ENCODE measurements at regions not wholly inside any gene's neighbourhood (a gene's known extent, or its start where the extent isn't known, plus 50 kb on each side); places are given as distances from the start of the nearest gene placed in this dataset.
"Not testable (repeated sequence)": the region's sequence is repeated elsewhere in the genome, so short reads cannot be mapped to it uniquely, and the experiment has no call there.

- no peak for TF ChIP-seq CTCF (IDR thresholded peaks at IDR 0.05; ENCODE audit: low read depth, low read length)
- no peak overlapping the region for H3K4me3 ChIP-seq (replicated peaks in 1 of 2; ENCODE audit: low read depth in 2 of 2, low read length in 2 of 2)
- DNase-seq (ENCODE audit: low read depth in 2 of 2): no peak
Measured at GRCh38 chr18:24611075-24611474, 150.6 kb downstream of the HRH4 start.

DNA sequence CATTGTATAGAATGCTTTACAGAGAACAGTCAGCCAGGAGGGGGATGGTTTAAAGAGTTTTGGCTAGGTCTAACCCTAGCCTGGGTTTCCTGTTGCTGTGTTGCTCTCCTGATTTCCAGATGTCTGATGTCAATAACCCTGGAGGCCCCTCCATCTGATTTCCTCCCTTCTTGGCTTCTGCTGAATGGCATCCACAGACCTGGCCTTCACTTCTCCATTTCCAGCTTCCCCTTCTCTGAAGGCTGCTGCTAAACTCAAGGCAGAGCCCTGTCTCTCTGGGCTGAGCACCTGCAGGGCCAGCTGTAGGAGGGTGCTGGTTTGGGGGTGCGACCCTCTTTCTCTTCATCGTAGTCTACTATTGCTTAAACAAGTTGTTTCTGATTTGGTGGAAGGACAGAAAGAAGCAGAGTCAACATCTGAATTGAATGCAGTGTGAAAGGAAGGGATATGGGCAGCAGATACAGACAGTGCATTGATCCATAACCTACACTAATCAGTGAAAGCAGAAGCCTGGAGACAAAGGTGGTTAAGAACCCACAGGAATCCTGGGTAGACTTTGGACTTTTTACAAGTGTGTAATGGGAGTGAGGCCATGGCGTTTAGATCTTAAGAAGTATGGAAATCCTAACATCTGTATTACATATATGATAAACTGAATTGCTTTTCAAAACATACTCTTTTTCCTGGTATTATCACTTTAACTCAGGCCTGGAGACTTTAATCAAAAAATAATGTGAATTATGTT is 153.6 kb downstream of the HRH4 start:
- H3K4me3 ChIP-seq (replicated peaks in 1 of 2; ENCODE audit: low read depth in 2 of 2, low read length in 2 of 2): no peak overlapping the region
- no peak for TF ChIP-seq CTCF (IDR thresholded peaks at IDR 0.05; ENCODE audit: low read depth, low read length)

GRCh38 chr18:24616653-24617052 is 156.2 kb downstream of the HRH4 start:
- DNase-seq (ENCODE audit: low read depth in 2 of 2): no peak
- no peak for TF ChIP-seq CTCF (IDR thresholded peaks at IDR 0.05; ENCODE audit: low read depth, low read length)
- H3K4me3 ChIP-seq (replicated peaks in 1 of 2; ENCODE audit: low read depth in 2 of 2, low read length in 2 of 2): no peak overlapping the region

More for the DNA sequence above, 153.6 kb downstream of the HRH4 start:
- no peak for DNase-seq (ENCODE audit: low read depth in 2 of 2)

DNA sequence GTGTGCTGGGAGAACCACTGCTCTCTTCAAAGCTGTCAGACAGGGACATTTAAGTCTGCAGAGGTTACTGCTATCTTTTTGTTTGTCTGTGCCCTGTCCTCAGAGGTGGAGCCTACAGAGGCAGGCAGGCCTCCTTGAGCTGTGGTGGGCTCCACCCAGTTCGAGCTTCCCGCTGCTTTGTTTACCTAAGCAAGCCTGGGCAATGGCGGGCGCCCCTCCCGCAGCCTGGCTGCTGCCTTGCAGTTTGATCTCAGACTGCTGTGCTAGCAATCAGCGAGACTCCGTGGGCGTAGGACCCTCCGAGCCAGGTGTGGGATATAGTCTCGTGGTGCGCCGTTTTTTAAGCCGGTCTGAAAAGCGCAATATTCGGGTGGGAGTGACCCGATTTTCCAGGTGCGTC is 164.0 kb downstream of the HRH4 start:
- H3K4me3 ChIP-seq (replicated peaks in 1 of 2; ENCODE audit: low read depth in 2 of 2, low read length in 2 of 2); DNase-seq (ENCODE audit: low read depth in 2 of 2): not testable (repeated sequence)

- H3K4me3 ChIP-seq (replicated peaks in 1 of 2; ENCODE audit: low read depth in 2 of 2, low read length in 2 of 2): no peak overlapping the region
Measured at GRCh38 chr18:24627644-24628315, 167.3 kb downstream of the HRH4 start.

GRCh38 chr18:24628326-24628725 is 167.9 kb downstream of the HRH4 start:
- no peak for DNase-seq (ENCODE audit: low read depth in 2 of 2)
- no peak for TF ChIP-seq CTCF (IDR thresholded peaks at IDR 0.05; ENCODE audit: low read depth, low read length)

More at GRCh38 chr18:24627644-24628315, 167.3 kb downstream of the HRH4 start:
- no peak for TF ChIP-seq CTCF (IDR thresholded peaks at IDR 0.05; ENCODE audit: low read depth, low read length)
- DNase-seq (ENCODE audit: low read depth in 2 of 2): no peak

DNA sequence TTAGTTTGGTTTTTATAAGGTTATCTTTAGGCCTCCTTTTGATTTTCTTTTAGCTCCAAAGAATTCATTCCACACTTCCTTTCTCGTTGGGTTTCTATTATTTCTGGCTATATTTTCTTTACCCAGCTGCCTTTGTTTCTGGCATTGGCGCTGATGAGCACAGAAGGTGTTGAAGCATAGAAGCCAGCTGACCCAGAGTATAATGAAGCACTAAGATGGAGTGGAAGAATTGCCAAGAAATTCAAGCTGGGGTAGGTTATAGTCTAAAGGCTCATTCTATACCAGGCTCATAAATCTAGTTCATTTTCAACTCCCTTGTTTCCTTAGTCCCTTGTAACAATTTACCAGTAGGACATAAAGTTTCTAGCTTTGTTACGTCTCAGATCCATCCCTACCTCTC is 169.5 kb downstream of the HRH4 start:
- H3K4me3 ChIP-seq (replicated peaks in 1 of 2; ENCODE audit: low read depth in 2 of 2, low read length in 2 of 2): no peak overlapping the region
- TF ChIP-seq CTCF (IDR thresholded peaks at IDR 0.05; ENCODE audit: low read depth, low read length): no peak
- DNase-seq (ENCODE audit: low read depth in 2 of 2): no peak

More at GRCh38 chr18:24628326-24628725, 167.9 kb downstream of the HRH4 start:
- H3K4me3 ChIP-seq (replicated peaks in 1 of 2; ENCODE audit: low read depth in 2 of 2, low read length in 2 of 2): no peak overlapping the region

Data from cardiac fibroblast (primary cell).